ENCODE measurements at regions not wholly inside any gene's neighbourhood (a gene's known extent, or its start where the extent isn't known, plus 50 kb on each side); places are given as distances from the start of the nearest gene placed in this dataset.
"Not testable (repeated sequence)": the region's sequence is repeated elsewhere in the genome, so short reads cannot be mapped to it uniquely, and the experiment has no call there.

DNA sequence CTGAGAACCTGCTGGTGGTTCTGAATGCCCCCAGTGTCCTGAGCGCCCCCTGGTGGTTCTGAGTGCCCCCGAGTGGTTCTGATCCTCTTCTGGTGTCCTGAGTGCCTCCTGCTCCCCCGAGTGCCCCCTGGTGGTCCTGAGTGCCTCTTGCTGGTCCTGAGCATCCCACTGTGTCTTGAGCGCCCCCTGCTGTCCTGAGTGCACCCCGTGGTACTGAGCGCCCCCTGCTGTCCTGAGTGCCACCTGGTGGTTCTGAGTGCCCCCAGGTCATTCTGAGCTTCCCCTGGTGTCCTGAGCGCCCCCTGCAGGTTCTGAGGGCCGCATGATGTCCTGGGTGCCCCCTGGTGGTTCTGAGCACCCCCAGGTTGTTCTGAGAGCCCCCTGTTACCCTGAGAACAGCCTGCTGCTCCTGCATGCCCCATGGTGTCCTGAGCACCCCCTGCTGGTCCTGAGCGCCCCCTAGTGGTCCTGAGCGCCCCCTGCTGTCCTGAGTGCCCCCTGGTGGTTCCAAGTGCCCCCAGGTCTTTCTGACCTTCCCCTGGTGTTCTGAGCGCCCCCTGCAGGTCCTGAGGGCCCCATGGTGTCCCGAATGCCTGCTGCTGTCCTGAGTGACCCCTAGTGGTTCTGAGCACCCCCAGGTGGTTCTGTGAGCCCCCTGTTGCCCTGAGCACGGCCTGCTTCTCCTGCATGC lies 1165.4 kb downstream of the TMEM121 start:
- peak; percentile 3 for DNase-seq (ENCODE audit: low spot score)

GRCh38 chr14:106694638-106695393 lies 1168.4 kb downstream of the TMEM121 start:
- no peak for DNase-seq (ENCODE audit: low spot score)

DNA sequence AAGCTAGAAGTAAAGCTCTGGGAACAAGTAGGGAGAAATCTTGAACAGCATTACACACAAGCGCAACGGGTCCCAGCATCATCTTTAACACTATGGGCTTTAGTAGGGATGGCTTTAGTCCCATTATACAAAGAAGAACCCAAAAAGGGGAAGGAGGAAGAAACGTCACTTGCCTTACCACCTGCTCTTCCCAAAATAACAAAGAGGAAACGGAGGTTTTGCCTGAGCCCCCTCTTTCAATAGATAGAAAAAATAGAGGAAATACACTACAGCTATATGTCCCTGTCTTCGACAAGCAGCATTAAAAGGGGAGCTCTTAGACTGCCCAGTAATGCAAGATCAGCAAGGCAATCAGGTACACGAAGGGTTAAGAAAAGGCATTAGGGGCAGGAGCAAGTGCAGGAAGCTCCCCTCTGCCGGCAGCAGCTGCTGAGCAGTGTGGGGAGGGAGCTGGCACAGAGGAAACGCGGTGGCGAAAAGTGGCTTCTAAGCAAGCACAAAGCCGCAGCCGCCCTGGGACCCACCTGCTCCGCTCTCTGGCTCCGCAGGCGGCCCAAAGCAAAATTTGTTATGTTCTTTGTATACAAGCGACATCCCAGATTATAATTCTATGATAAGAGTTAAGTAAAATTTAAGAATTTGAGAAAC lies 1172.4 kb downstream of the TMEM121 start:
- DNase-seq (ENCODE audit: low spot score): not testable (repeated sequence)

DNA sequence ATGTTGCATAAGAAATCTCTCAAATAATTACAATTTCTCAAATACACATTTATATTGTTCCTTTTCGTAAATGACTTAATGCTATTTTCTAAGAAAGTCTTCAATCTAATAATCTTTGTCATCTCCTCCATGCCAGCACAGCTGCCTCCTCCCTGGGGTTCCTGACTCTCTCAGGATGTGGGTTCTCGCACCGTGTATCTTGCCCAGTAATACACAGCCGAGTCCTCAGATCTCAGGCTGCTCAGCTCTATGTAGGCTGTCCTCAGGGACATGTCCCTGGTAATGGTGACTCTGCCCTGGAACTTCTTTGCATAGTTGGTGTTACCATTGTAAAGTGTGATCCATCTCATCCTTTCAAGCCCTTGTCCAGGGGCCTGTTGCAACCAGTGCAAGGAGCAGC lies 1177.3 kb downstream of the TMEM121 start:
- not testable (repeated sequence) for DNase-seq (ENCODE audit: low spot score)

GRCh38 chr14:106706488-106706887 lies 1180.1 kb downstream of the TMEM121 start:
- not testable (repeated sequence) for DNase-seq (ENCODE audit: low spot score)

DNA sequence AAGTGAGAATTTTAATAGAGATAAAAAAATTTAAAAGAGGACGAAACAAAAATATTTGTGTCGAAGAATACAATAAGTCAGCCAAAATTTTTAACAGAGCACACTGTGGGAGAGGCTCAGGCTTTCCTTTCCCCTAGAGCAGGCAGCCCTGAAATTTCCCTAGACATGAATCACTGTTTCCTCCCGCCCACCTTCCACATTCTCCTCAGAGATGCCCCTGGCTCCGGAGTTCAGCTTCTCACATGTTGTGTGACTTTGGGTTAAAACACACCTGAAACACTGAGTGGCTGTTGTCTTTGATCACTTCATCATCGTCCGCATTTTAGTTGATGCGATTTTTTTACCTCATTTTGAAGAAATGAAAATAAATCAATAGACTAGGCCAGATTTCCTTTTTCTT lies 1183.8 kb downstream of the TMEM121 start:
- not testable (repeated sequence) for DNase-seq (ENCODE audit: low spot score)

DNA sequence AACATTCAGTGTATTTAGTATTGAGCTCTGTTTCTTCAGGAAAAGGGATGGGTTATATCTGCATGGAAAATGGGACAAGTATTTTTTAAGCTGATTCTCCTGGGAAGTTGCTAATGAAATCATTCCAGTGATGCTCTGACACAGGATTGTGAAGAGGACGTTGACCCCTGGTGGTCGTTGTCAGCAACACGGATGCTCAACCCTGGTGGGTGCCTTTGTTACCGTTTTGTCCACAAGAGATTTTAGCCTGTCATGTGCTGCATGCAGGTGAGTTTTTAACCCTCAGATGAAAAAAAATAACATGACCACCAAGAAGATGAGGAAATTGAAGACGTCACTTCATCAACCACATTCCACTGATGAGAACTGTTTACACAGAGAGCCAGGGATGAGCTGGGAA lies 1186.1 kb downstream of the TMEM121 start:
- not testable (repeated sequence) for DNase-seq (ENCODE audit: low spot score)

DNA sequence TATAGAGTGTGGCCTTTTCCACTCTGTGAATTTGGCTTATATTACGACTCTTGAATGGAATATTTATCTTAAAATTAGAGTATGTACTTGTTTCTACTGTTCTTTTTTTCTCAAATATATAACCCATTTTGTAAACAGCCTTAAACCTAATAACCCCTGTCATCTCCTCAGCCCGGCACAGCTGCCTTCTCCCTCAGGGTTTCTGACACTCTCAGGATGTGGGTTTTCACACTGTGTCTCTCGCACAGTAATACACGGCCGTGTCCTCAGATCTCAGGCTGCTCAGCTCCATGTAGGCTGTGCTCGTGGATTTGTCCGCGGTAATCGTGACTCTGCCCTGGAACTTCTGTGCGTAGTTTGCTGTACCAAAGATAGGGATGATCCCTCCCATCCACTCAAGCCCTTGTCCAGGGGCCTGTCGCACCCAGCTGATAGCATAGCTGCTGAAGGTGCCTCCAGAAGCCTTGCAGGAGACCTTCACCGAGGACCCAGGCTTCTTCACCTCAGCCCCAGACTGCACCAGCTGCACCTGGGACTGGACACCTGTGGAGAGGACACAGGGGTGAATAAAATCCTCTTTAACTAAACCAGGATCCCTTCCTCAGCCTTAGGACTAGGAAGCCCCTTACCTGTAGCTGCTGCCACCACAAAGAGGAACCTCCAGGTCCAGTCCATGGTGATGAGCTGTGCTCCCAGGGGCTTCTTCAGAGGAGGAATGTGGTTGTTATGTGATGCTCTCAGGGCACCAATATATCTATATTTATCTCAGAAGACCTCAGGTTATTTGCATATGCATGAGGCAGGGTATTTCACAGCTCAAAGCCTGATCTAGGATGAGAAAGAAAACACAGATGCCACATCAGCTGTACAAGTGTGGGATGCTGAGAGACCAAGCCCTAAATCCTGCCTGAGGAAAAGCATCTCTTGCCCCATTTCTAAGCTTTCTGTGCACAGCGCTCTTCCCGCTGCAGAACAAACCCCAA lies 1188.4 kb downstream of the TMEM121 start:
- DNase-seq (ENCODE audit: low spot score): not testable (repeated sequence)

DNA sequence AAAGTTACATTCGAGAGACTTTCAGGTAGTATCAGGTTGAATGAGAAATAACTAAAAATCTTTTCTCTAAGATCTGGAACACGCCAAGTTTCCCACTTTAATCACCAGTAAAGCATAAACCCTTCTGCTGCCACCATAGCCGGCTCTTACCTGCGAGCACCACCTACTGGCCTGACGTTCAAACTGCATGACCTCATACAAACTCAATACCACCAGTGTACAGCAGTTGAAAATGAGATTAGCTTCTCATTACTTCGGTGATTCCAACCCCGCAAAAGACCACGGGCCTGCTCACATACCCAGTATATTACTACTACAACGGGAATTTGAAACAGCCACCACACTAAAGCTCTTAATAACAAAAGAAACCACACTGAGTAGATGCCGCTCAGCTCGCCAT lies 1191.2 kb downstream of the TMEM121 start:
- not testable (repeated sequence) for DNase-seq (ENCODE audit: low spot score)

DNA sequence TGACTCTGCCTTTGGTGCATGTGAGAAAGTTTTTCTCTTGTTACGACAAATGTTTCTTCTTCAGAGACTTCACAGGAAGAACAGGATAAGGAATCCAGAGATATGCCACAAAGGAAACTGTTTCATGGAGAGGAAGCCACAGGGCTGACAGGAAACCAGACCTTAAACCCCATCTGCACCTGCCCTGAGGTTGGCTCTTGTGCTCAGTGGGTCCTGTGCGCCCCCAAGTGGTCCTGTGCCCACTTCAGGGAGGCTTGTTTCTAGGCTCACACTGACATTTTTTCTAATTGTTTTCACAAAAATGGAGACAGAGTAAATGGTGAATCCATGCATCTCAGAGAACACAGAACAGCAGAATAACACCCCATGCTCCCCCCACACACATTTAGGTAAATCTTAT lies 1193.5 kb downstream of the TMEM121 start:
- DNase-seq (ENCODE audit: low spot score): not testable (repeated sequence)

DNA sequence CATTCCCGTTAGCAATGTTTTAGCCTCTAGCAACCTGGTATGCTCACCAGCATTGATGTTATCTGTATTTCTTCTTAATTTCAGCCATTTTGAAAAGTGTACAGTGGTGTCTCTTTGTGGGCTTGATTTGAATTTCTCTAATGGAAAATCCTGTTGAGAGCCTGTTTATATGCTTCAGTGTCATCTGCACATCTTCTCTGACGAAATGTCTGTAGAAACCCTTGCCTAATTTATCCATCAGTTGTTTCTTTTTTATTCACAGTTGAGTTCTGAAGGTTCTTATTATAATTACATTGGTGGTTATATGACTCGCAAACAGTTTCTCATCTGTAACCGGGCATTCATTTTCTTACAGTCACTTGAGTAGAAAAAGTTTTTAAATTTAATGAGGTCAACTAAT lies 1195.5 kb downstream of the TMEM121 start:
- DNase-seq (ENCODE audit: low spot score): not testable (repeated sequence)

GRCh38 chr14:106722813-106723687 lies 1196.7 kb downstream of the TMEM121 start:
- DNase-seq (ENCODE audit: low spot score): not testable (repeated sequence)

DNA sequence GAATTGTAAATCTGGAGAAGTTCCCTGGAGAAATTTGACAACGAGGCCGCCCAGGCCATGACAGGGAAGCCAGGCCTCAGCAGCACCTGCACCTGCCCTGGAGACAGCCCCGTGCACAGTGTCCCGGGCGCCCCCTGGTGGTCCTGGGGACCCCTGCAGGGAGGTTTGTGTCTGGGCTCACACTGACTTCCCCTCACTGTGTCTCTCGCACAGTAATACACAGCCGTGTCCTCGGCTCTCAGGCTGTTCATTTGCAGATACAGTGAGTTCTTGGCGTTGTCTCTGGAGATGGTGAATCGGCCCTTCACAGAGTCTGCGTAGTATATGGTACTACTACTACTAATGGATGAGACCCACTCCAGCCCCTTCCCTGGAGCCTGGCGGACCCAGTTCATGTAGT lies 1201.6 kb downstream of the TMEM121 start:
- not testable (repeated sequence) for DNase-seq (ENCODE audit: low spot score)

- no peak for DNase-seq (ENCODE audit: low spot score)
These were observed 1202.2 kb downstream of the TMEM121 start for GRCh38 chr14:106728611-106729010.

DNA sequence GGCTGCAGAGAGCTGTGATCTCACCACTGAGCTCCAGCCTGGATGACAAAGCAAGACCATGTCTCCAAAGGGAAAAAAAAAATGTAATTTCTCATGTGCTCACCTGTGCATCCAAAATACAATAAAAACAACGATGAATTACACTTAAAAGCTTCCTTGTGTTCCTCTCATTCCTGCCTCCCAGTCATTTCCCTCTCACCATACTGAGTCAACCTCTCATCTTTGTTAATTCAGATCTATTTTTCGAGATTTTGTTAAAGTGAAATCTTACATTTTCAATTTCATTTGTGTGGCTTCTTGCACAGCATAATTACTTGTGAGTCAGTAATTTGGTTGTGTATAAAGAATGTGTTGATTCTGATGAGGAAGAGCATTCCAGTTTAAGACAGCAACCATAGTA lies 1203.2 kb downstream of the TMEM121 start:
- DNase-seq (ENCODE audit: low spot score): no peak

- DNase-seq (ENCODE audit: low spot score): no peak
These were observed 1207.4 kb downstream of the TMEM121 start for GRCh38 chr14:106733771-106734170.

DNA sequence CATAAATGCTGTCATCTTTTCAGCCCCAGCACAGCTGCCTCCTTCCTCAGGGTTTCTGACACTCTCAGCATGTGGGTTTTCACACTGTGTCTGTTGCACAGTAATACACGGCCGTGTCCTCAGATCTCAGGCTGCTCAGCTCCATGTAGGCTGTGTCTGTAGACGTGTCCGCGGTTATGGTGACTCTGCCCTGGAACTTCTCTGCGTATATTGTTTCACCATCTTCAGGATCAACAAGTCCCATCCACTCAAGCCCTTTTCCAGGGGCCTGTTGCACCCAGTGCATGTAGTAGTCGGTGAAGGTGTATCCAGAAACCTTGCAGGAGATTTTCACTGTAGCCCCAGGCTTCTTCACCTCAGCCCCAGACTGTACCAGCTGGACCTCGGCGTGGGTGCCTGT lies 1210.6 kb downstream of the TMEM121 start:
- no peak for DNase-seq (ENCODE audit: low spot score)

DNA sequence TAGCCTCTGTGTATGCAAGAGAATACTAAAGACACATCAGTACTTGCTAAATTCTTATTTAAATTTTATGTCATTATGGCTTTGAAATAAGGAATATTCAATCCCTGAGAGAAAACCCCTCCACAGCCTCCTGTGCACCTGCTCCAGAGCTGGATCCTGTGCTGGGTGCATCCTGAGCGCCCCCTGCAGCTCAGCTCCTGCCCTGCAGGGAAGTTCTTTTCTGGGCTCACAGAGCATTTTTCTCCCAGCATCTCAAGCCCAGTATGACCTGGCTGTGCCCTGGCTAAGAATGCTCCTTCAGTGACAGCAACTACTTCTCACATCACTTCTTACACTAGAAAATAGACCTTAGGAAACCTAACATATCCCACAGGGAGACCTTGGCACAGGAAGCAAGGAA lies 1211.7 kb downstream of the TMEM121 start:
- DNase-seq (ENCODE audit: low spot score): peak; percentile 4

- not testable (repeated sequence) for DNase-seq (ENCODE audit: low spot score)
These were observed 1212.3 kb downstream of the TMEM121 start for GRCh38 chr14:106738598-106739258.
